GM04504 (cell line): ENCODE measurements at regions not wholly inside any gene's neighbourhood (a gene's known extent, or its start where the extent isn't known, plus 50 kb on each side); places are given as distances from the start of the nearest gene placed in this dataset.
"Not testable (repeated sequence)": the region's sequence is repeated elsewhere in the genome, so short reads cannot be mapped to it uniquely, and the experiment has no call there.

ENCODE experiments used
- DNase-seq: peaks from one replicate; pipeline ENCODE4 v3.0.0-alpha.2; 2012; ENCODE audit warnings: low read depth

DNA sequence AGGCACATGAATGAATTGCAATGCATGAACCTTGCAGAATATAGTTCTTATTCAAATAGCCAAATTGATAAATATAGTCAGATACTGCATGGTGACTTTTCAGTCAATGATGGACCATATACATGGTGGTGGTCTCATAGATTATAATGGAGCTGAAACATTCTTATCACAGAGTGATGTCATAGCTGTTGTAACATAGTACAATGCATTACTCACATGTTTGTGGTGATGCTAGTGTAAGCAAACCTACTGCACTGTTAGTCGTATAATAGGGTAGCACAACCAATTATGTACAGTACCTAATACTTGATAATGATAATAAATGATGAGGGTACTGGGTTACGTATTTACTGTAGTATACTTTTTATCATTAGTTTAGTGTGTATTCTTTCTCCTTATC, 280.3 kb downstream of the BCAT1 start:
- DNase-seq, result no peak

GRCh38 chr12:24664161-24664880, 284.6 kb downstream of the BCAT1 start:
- DNase-seq, result no peak

- no peak for DNase-seq
Measured at GRCh38 chr12:24661657-24662096, 287.2 kb downstream of the BCAT1 start.

DNA sequence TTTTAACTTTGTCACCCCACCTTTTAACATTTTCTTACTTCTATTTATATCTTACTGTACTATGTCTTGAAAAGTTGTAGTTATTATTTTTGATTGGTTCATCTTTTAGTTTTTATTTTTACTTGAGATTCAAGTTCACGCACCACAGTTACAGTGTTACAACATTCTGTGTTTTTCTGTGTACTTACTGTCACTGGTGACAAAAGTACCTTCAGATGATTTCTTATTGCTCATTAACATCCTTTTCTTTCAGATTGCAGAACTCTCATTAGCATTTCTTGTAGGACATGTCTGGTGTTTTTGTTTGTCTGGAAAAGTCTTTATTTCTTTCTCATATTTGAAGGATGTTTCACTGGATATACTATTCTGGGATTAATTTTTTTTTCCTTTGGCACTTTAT, 289.9 kb downstream of the BCAT1 start:
- no peak for DNase-seq

GRCh38 chr12:24654344-24654743, 294.6 kb downstream of the BCAT1 start:
- DNase-seq, result not testable (repeated sequence)

- DNase-seq, result no peak
Measured at GRCh38 chr12:24649634-24650033, 299.3 kb downstream of the BCAT1 start.

DNA sequence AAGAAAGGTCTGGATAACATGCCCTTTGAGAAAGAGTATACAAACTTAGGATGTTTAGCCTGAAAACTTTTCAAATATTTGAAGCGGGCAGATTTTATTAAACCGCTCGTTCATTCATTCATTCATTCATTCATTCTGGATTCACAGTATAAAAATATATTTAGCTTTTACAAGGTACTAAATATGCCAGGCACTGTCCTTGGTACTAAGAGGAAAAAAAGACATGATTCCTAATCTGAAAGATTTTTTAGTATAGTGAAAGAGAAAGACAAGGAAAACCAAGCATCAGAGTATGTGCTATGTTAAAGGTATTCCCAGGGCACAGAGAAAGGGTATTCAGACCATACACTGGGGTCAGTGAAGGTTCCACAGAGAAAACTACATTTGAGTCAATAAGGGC, 299.7 kb downstream of the BCAT1 start:
- no peak for DNase-seq

- no peak for DNase-seq
Measured at GRCh38 chr12:24645254-24645653, 303.6 kb downstream of the BCAT1 start.

- no peak for DNase-seq
Measured at GRCh38 chr12:24643120-24644119, 305.5 kb downstream of the BCAT1 start.

DNA sequence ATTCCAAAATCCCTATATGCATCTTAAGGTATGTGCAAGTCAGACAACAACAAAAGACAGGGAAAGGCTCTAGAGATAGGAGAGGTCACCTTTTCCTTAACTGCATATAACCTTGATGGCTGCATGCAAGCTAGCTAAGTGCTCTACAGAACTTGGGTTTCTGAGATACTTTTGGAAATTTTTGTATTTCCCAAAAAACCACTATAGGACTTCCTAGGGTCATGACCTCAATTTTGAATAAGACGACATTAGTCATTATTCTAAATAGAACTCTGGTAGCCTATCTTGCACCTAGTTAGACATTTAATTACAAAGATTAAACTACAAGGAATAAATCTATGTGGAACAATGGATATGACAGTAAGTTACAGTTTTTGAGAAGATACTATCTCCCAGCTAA, 309.3 kb downstream of the BCAT1 start:
- no peak for DNase-seq

DNA sequence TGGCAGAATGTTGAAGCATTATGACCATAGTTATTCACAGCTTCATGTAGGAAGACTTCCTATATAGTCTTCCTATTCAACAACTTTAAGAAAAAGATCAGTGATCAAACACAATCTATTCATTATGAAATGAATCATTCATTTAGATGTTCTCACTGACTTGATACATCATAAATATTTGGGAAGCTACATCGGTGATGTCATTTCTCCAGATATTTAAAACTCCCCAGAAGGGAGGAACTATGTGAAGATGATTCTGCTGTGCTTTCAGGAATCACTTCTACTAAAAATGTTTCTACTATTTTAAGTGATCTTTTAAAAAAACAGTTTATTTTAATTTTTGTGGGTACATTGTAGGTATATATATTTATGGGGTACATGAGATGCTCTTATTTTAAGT, 316.4 kb downstream of the BCAT1 start:
- DNase-seq, result no peak

DNA sequence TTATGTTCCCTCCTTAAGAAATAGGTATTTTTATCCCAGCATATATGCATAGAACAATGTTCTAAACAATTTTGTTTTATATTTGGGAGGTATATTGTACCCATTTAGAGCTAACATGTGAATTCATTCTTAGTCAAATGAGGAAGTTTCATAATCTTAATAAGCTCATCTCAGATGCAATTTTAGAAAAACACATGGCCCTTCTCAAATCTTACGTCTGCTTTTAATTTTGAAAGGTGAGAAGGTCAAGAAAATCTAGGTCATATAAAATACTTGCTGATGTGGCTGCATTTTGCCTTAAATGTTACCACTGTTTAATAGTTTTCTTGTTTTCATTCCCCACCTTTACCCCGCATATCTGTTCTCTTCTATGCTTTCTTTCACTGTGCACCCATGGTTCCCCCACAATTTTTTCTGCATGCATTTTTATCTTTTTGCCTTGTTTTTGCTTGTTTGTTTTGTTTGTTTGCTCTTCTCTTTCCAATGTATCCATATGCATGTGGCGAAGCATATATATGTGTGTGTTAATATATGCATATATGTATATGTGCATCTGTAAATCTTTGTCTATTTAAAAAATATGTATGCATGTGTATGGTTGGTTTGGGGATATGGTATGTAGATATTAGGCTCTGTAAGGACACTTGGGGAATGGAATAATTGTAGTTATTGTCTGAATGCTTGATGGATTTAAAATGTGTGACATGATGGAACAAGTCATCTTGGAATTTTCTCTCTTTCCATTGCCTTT, 317.1 kb downstream of the BCAT1 start:
- DNase-seq, result no peak

GRCh38 chr12:24630856-24631255, 318.0 kb downstream of the BCAT1 start:
- DNase-seq, result no peak

DNA sequence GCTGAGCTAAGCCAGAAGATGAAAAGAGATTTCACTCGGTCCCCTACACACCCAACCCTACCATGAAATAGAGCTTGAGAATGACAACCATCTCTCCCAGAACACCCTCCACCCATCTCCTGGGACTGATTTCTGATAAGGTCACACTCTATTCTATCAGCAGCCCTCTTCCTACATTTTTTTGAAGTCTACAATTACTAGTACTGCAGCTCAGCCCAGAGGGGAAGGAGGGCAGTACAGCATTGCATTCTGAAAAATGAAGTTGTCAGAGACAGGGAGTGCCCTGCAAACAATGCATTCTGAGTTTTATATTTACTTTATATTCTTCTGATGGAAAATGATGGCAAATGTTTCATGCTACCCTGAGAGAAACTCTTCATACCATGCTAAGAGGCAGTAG, 318.5 kb downstream of the BCAT1 start:
- no peak for DNase-seq

- DNase-seq, result no peak
Measured at GRCh38 chr12:24625103-24625502, 323.8 kb downstream of the BCAT1 start.

- not testable (repeated sequence) for DNase-seq
Measured at GRCh38 chr12:24619954-24620353, 328.9 kb downstream of the BCAT1 start.

GRCh38 chr12:24617471-24617870, 331.4 kb downstream of the BCAT1 start:
- DNase-seq, result no peak

DNA sequence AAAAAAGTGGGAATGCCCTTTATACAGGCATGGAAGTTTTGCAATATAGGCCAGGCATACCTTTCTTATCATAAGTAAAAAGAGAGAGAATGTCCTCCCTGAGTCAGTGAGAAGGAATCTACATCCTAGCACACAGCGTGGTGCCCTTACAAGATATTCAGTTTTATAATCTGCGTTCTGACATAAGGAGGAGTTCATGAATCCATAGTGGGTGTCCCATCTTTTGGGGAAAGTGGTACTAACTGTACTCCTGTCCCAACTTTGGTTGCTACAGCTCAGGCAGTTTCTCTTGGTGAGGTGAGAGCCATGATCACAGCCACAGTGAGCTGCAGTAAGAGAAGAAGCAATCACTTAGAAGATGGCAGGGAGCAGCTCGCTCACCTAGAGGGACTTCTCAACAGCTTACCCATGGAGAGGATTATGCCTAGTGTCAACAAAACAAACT, 332.9 kb downstream of the BCAT1 start:
- no peak for DNase-seq

- no peak for DNase-seq
Measured at GRCh38 chr12:24608637-24609285, 340.1 kb downstream of the BCAT1 start.

DNA sequence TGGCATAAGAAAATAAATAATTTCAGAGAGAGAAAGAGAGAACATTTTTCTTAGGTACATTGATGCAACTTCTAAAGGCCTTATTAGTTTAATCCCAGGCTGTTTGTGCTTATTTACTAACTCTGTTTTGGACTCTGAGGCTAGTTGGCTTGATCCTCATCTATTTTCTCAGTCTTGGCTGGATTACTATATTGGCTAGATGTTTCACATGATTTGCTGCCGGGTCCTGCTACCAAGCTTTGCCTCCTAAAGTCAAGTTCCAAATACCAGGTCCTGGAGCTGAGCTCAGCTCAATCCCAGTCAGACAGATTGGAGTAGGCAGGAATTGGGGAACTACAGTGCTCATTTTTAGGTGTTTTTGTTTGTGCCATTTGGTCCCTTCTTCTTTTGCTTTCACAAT, 340.8 kb downstream of the BCAT1 start:
- no peak for DNase-seq

GRCh38 chr12:24605916-24606315, 343.0 kb downstream of the BCAT1 start:
- DNase-seq, result no peak

DNA sequence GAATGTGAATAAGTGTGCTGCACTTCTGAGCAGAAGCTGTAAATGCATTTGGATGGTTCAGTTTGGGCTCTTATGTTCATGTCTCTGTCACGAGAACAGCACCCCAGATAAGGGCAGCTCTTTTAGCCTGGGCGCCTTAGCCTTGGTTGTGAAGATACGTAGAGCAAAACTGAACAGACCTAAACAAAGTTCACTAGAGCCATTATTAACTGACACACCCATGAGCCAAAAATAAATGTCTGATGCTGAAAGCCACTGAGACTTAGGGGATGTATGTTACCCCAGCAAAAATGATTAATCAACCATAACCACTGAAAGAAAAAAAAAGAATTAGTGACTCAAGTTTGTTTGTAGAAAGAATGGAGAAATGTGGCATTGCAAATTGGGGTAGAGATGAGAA, 343.4 kb downstream of the BCAT1 start:
- no peak for DNase-seq
